Testis (tissue), 2 donors: ENCODE measurements at regions not wholly inside any gene's neighbourhood (a gene's known extent, or its start where the extent isn't known, plus 50 kb on each side); places are given as distances from the start of the nearest gene placed in this dataset.

Experiments
- CTCF ChIP-seq, 3 experiments: fragments of 450-650 bp in 2 of 3; fragments of 200-600 bp in 1 of 3; sonication (generic) in 1 of 3; IDR thresholded peaks; one replicate each; pipeline ENCODE4 v1.5.1; 2016 to 2019; ENCODE audit warnings: antibody characterized with exemption in 3 of 3, mild to moderate bottlenecking in 2 of 3, moderate library complexity in 1 of 3
- POLR2A ChIP-seq: fragments of 450-650 bp; IDR thresholded peaks from one replicate; pipeline ENCODE4 v1.6.1; 2017; ENCODE audit warnings: antibody characterized with exemption, mild to moderate bottlenecking, moderate library complexity

- TF ChIP-seq CTCF (IDR thresholded peaks at IDR 0.05) (no peak), POLR2A (no peak)
Measured at GRCh38 chr2:221025398-221025797, 546.7 kb downstream of the EPHA4 start.
